Pancreas (tissue), 10 donors: ENCODE measurements at regions not wholly inside any gene's neighbourhood (a gene's known extent, or its start where the extent isn't known, plus 50 kb on each side); places are given as distances from the start of the nearest gene placed in this dataset.

ENCODE experiments used
- ATAC-seq, 4 donors: fragments of 200-7000 bp; cut with Tn5 transposase; one replicate each; pipeline versions ENCODE4 v1.8.0 to v1.9.1; 2020; ENCODE audit warnings: mild to moderate bottlenecking in 4 of 4, moderate library complexity in 4 of 4
- DNase-seq, 6 donors: peaks; one replicate each; pipeline ENCODE4 v3.0.0-alpha.2; 2020
- FAIRE-seq: peaks from 2 replicates; lab custom pipeline; 2012; peaks lifted over from hg19 to GRCh38; lab: Jason Lieb, UNC
- H3K27ac ChIP-seq, 4 donors: fragments of 200-600 bp; sonication (generic); 1 replicate in 3 of 4; 2 replicates in 1 of 4; pipeline versions ENCODE4 v1.5.0 to v1.8.0; 2020
- H3K27me3 ChIP-seq, 4 donors: fragments of 200-600 bp; one replicate each; pipeline ENCODE4 v1.8.0; 2021
- H3K36me3 ChIP-seq, 3 donors: fragments of 200-600 bp; sonication (generic) in 1 of 3; one replicate each; pipeline versions ENCODE4 v1.5.0 to v1.8.0; 2020 to 2021
- H3K4me1 ChIP-seq, 3 donors: fragments of 200-600 bp; one replicate each; pipeline ENCODE4 v1.8.0; 2021
- H3K4me3 ChIP-seq, 4 donors: fragments of 200-600 bp; sonication (generic) in 2 of 4; one replicate each; pipeline versions ENCODE4 v1.5.0 to v1.8.0; 2020 to 2021
- H3K9me3 ChIP-seq, 4 donors: fragments of 200-600 bp; one replicate each; pipeline ENCODE4 v1.8.0; 2021
- CTCF ChIP-seq, 4 donors: fragments of 200-600 bp; sonication (generic) in 3 of 4; IDR thresholded peaks; one replicate each; pipeline versions ENCODE4 v1.5.0 to v1.8.0; 2021; ENCODE audit warnings: antibody characterized with exemption in 4 of 4
- WGBS, 2 donors: extraction: QIAGEN DNeasy Blood & Tissue Kit; methylation state at CpG; one replicate each; pipeline ENCODE4 v1.1.7; 2013; 5-methylcytosine and 5-hydroxymethylcytosine counted together
- intact Hi-C, 3 donors: fragments of 100-400 bp; cut with DNase I; formaldehyde crosslinking; loops; one replicate each; pipeline versions ENCODE4 v1.11.1 to v1.14.2; 2022
- donor health status: healthy with polysubstance abuse.
- donor health status: DM: no; HTN: no; CAD: no; lungs with moderate emphysema.
- donor health status: DM: no; HTN: no; CAD: no.
- donor health status: control.
- donor health status: control.
- donor health status: Bipolar disorder and iron deficiency.
- donor health status: DM: yes; HTN: yes; CAD: no.
- donor health status: DM: no; HTN: no; CAD: no.
- donor health status: DM: no; HTN: no; CAD: no.
- donor health status: DM: yes; HTN: yes; CAD: no.

- DNase-seq (no peak), FAIRE-seq (no peak), ATAC-seq (no peak)
- intact Hi-C loops: no loop called here
- H3K9me3 ChIP-seq: no peaks in the 10 kb centered on the region
- no peaks in the 10 kb centered on the region for H3K4me1 ChIP-seq
- TF ChIP-seq CTCF (IDR thresholded peaks at IDR 0.05): no peak
- 24 to 27% methylated on average over 12 of the region's 12 CpGs for WGBS, 2 donors
- peaks cover 0 to 7% (median 2%) of the 10 kb centered on the region in 4 donors for H3K27me3 ChIP-seq
- H3K27ac ChIP-seq: no peak overlapping the region
- H3K36me3 ChIP-seq: no peaks in the 10 kb centered on the region
- no peak overlapping the region for H3K4me3 ChIP-seq
Observed at GRCh38 chr17:79217473-79218135, 143.0 kb downstream of the ENGASE start.

- Histone ChIP-seq H3K4me1 (no peaks in the 10 kb centered on the region), H3K27me3 (peaks cover 0 to 13% (median 0%) of the 10 kb centered on the region in 4 donors), H3K4me3 (no peak overlapping the region), H3K9me3 (no peaks in the 10 kb centered on the region), H3K36me3 (no peaks in the 10 kb centered on the region), H3K27ac (no peak overlapping the region)
- DNase-seq (no peak), FAIRE-seq (no peak), ATAC-seq (no peak)
- intact Hi-C loops: no loop called here
- TF ChIP-seq CTCF (IDR thresholded peaks at IDR 0.05): no peak
- 45 to 49% methylated on average over 6 of the region's 6 CpGs for WGBS, 2 donors
Observed at GRCh38 chr17:79216826-79217225, 142.2 kb downstream of the ENGASE start.

- H3K9me3 ChIP-seq: no peaks in the 10 kb centered on the region
- H3K27me3 ChIP-seq: peaks cover 0 to 14% (median 0%) of the 10 kb centered on the region in 4 donors
- DNase-seq: no peak
- no peaks in the 10 kb centered on the region for H3K4me1 ChIP-seq
- 37 to 40% methylated on average over 6 of the region's 6 CpGs for WGBS, 2 donors
- H3K4me3 ChIP-seq: no peak overlapping the region
- no peak for FAIRE-seq
- H3K36me3 ChIP-seq: no peaks in the 10 kb centered on the region
- intact Hi-C loops: no loop called here
- ATAC-seq: no peak
- no peak overlapping the region for H3K27ac ChIP-seq
- no peak for TF ChIP-seq CTCF (IDR thresholded peaks at IDR 0.05)
Observed at GRCh38 chr17:79216391-79216790, 141.8 kb downstream of the ENGASE start.

- no peaks in the 10 kb centered on the region for H3K36me3 ChIP-seq
- no peak overlapping the region for H3K4me3 ChIP-seq
- ATAC-seq: no peak
- intact Hi-C loops: no loop called here
- no peak overlapping the region for H3K27ac ChIP-seq
- no peak for TF ChIP-seq CTCF (IDR thresholded peaks at IDR 0.05)
- H3K27me3 ChIP-seq: peaks cover 0 to 10% (median 0%) of the 10 kb centered on the region in 4 donors
- no peaks in the 10 kb centered on the region for H3K9me3 ChIP-seq
- DNase-seq: no peak
- no peak for FAIRE-seq
- WGBS, 2 donors: 48 to 60% methylated on average over 13 of the region's 13 CpGs
- H3K4me1 ChIP-seq: no peaks in the 10 kb centered on the region
Observed at GRCh38 chr17:79215631-79216030, 141.0 kb downstream of the ENGASE start.

GRCh38 chr17:79214940-79215604, 140.4 kb downstream of the ENGASE start:
- no peaks in the 10 kb centered on the region for H3K4me1 ChIP-seq
- H3K9me3 ChIP-seq: no peaks in the 10 kb centered on the region
- FAIRE-seq (no peak), ATAC-seq (no peak), DNase-seq (no peak)
- no peak overlapping the region for H3K27ac ChIP-seq
- intact Hi-C loops: no loop called here
- peaks cover 0 to 12% (median 0%) of the 10 kb centered on the region in 4 donors for H3K27me3 ChIP-seq
- TF ChIP-seq CTCF (IDR thresholded peaks at IDR 0.05): no peak
- H3K36me3 ChIP-seq: no peaks in the 10 kb centered on the region
- no peak overlapping the region for H3K4me3 ChIP-seq
- WGBS, 2 donors: 25 to 27% methylated on average over 20 of the region's 20 CpGs
